ENCODE measurements at regions not wholly inside any gene's neighbourhood (a gene's known extent, or its start where the extent isn't known, plus 50 kb on each side); places are given as distances from the start of the nearest gene placed in this dataset.

DNA sequence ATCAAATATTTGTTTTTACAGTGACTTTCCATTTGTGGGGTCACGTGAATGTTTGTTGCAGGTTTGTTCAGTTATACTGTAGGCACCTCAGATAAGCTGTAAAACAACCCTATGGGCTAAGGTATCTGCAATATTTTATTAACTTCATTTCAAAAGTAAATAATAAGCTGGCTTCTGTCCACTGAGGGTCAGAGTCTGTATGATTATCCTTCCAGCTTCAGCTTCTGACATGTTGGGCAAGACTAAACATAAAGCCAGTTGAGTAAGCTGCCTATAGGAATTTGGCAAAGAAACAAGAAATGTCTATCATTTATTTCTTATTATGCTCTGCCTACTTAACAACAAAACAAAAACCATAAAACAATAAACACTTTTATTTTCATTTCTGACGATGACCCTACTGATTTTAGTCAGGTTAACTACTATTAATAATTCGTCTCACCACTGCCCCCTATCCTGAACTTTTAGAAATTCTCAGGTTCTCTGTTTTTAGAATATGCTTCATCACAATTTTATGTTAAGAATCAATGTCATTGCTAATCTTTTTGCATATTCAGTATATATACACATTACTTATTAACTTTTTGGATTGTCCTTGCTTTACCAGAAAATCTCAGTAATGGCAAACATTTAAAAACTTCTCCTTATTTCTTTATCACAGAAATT lies 413.6 kb upstream of the ADAMTSL1 start:
- ATAC-seq (no peak), DNase-seq (ENCODE audit: low spot score) (no peak)
- ChIA-PET CTCF (interaction anchor here (0.7 to 1.3 kb wide), 5 partner anchors 12 to 153 kb away, joined by 3 to 5 read pairs (median 3); no protein-coding TSS in a partner anchor), POLR2A (no interaction called here)
- no peak for TF ChIP-seq ZNF396 (CRISPR knock-in tag; IDR thresholded peaks at IDR 0.05; ENCODE audit: borderline replicate concordance)
- no peak for TF ChIP-seq KAT7 (CRISPR knock-in tag; IDR thresholded peaks at IDR 0.05; ENCODE audit: borderline replicate concordance)
- TF ChIP-seq, protein P1, sequence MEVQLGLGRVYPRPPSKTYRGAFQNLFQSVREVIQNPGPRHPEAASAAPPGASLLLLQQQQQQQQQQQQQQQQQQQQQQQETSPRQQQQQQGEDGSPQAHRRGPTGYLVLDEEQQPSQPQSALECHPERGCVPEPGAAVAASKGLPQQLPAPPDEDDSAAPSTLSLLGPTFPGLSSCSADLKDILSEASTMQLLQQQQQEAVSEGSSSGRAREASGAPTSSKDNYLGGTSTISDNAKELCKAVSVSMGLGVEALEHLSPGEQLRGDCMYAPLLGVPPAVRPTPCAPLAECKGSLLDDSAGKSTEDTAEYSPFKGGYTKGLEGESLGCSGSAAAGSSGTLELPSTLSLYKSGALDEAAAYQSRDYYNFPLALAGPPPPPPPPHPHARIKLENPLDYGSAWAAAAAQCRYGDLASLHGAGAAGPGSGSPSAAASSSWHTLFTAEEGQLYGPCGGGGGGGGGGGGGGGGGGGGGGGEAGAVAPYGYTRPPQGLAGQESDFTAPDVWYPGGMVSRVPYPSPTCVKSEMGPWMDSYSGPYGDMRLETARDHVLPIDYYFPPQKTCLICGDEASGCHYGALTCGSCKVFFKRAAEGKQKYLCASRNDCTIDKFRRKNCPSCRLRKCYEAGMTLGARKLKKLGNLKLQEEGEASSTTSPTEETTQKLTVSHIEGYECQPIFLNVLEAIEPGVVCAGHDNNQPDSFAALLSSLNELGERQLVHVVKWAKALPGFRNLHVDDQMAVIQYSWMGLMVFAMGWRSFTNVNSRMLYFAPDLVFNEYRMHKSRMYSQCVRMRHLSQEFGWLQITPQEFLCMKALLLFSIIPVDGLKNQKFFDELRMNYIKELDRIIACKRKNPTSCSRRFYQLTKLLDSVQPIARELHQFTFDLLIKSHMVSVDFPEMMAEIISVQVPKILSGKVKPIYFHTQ (CRISPR knock-in tag; IDR thresholded peaks at IDR 0.05) = no peak
- no peak for TF ChIP-seq ZNF219 (CRISPR knock-in tag; IDR thresholded peaks at IDR 0.05; ENCODE audit: borderline replicate concordance)
- TF ChIP-seq ZNF317 (CRISPR knock-in tag; IDR thresholded peaks at IDR 0.05; ENCODE audit: borderline replicate concordance, low read depth) = no peak
- no peak for TF ChIP-seq RORB (CRISPR knock-in tag; IDR thresholded peaks at IDR 0.05)
- TF ChIP-seq PRRX2 (CRISPR knock-in tag; IDR thresholded peaks at IDR 0.05) = no peak
- TF ChIP-seq ZNF423 (CRISPR knock-in tag; IDR thresholded peaks at IDR 0.05) = no peak
- TF ChIP-seq, protein P2, sequence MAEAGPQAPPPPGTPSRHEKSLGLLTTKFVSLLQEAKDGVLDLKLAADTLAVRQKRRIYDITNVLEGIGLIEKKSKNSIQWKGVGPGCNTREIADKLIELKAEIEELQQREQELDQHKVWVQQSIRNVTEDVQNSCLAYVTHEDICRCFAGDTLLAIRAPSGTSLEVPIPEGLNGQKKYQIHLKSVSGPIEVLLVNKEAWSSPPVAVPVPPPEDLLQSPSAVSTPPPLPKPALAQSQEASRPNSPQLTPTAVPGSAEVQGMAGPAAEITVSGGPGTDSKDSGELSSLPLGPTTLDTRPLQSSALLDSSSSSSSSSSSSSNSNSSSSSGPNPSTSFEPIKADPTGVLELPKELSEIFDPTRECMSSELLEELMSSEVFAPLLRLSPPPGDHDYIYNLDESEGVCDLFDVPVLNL (CRISPR knock-in tag; IDR thresholded peaks at IDR 0.05; ENCODE audit: borderline replicate concordance, low read depth) = no peak
- no peak for TF ChIP-seq TCF7 (CRISPR knock-in tag; IDR thresholded peaks at IDR 0.05; ENCODE audit: low read depth)
- no peak for TF ChIP-seq JUN (CRISPR knock-in tag; IDR thresholded peaks at IDR 0.05)
- no peaks in the 10 kb centered on the region for H3K36me3 Mint-ChIP-seq
- no peaks in the 10 kb centered on the region for H3K9me3 Mint-ChIP-seq
- H3K4me3 Mint-ChIP-seq = no peak overlapping the region
- H3K4me1 Mint-ChIP-seq = no peaks in the 10 kb centered on the region
- H3K27ac Mint-ChIP-seq = no peak overlapping the region
- H3K27me3 Mint-ChIP-seq (ENCODE audit: low read depth) = no peaks in the 10 kb centered on the region

- H3K4me3 Mint-ChIP-seq = no peak overlapping the region
- H3K36me3 Mint-ChIP-seq = no peaks in the 10 kb centered on the region
- H3K27me3 Mint-ChIP-seq (ENCODE audit: low read depth) = no peaks in the 10 kb centered on the region
- H3K9me3 Mint-ChIP-seq = no peaks in the 10 kb centered on the region
- CTCF ChIA-PET = interaction anchor here (1.3 kb wide), 1 partner anchor 82 kb away, joined by 5 read pairs; no protein-coding TSS in a partner anchor
- H3K27ac Mint-ChIP-seq = no peak overlapping the region
- POLR2A ChIA-PET = no interaction called here
- ATAC-seq (no peak), DNase-seq (ENCODE audit: low spot score) (no peak)
- H3K4me1 Mint-ChIP-seq = no peaks in the 10 kb centered on the region
- TF ChIP-seq SMAD3 (CRISPR knock-in tag; IDR thresholded peaks at IDR 0.05; ENCODE audit: borderline replicate concordance) (no peak), NFYB (CRISPR knock-in tag; conservative IDR thresholded peaks at IDR 0.05; ENCODE audit: low read depth) (no peak), ZNF512 (CRISPR knock-in tag; IDR thresholded peaks at IDR 0.05; ENCODE audit: borderline replicate concordance) (no peak), MYBL2 (CRISPR knock-in tag; IDR thresholded peaks at IDR 0.05) (no peak), FOXP4 (CRISPR knock-in tag; IDR thresholded peaks at IDR 0.05) (no peak), PRRX2 (CRISPR knock-in tag; IDR thresholded peaks at IDR 0.05) (no peak), MXD4 (CRISPR knock-in tag; IDR thresholded peaks at IDR 0.05; ENCODE audit: borderline replicate concordance) (no peak), GTF2I (CRISPR knock-in tag; conservative IDR thresholded peaks at IDR 0.05) (no peak), IRF1 (CRISPR knock-in tag; IDR thresholded peaks at IDR 0.05) (no peak), ZNF121 (CRISPR knock-in tag; IDR thresholded peaks at IDR 0.05) (no peak), TCF7 (CRISPR knock-in tag; IDR thresholded peaks at IDR 0.05; ENCODE audit: low read depth) (no peak), ATF2 (CRISPR knock-in tag; IDR thresholded peaks at IDR 0.05; ENCODE audit: borderline replicate concordance, low read depth) (no peak)
- TF ChIP-seq, protein P3, sequence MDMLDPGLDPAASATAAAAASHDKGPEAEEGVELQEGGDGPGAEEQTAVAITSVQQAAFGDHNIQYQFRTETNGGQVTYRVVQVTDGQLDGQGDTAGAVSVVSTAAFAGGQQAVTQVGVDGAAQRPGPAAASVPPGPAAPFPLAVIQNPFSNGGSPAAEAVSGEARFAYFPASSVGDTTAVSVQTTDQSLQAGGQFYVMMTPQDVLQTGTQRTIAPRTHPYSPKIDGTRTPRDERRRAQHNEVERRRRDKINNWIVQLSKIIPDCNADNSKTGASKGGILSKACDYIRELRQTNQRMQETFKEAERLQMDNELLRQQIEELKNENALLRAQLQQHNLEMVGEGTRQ (CRISPR knock-in tag; IDR thresholded peaks at IDR 0.05) = no peak
- TF ChIP-seq, protein P4, sequence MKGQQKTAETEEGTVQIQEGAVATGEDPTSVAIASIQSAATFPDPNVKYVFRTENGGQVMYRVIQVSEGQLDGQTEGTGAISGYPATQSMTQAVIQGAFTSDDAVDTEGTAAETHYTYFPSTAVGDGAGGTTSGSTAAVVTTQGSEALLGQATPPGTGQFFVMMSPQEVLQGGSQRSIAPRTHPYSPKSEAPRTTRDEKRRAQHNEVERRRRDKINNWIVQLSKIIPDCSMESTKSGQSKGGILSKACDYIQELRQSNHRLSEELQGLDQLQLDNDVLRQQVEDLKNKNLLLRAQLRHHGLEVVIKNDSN (CRISPR knock-in tag; IDR thresholded peaks at IDR 0.05) = no peak
Observed at GRCh38 chr9:18061332-18061731, 412.6 kb upstream of the ADAMTSL1 start.

All from WTC11 (cell line).